Endometrial microvascular endothelial cells (primary cell): ENCODE measurements at regions not wholly inside any gene's neighbourhood (a gene's known extent, or its start where the extent isn't known, plus 50 kb on each side); places are given as distances from the start of the nearest gene placed in this dataset.

Experiments
- in situ Hi-C: cut with HindIII; loops from 2 replicates; pipeline ENCODE4 v1.10.0; 2017; ENCODE audit warnings: low sequenced_read_pairs, low pct_unique_long_range_greater_than_20kb; ENCODE audit errors: inconsistent ontology term

DNA sequence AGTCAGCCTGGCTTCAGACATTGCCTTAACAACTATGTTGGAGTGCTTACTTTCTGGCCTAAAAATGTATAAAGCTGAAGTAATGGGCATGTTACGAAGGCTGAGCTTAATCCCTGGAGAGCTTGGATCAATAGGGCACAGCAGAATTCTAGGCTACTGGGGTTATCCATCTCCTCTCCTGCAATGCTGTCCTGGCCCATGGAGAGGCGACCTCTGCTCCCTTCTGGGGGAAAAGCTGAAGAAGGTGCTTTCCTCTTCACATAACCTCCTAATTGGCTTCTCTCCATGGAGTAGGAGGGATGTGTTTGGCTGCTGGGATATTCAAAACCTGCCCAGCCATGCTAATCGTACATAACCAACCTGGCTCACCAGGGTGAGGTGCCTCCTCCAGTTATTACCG is 403.5 kb downstream of the DMRT2 start:
- in situ Hi-C loops, result no loop called here

DNA sequence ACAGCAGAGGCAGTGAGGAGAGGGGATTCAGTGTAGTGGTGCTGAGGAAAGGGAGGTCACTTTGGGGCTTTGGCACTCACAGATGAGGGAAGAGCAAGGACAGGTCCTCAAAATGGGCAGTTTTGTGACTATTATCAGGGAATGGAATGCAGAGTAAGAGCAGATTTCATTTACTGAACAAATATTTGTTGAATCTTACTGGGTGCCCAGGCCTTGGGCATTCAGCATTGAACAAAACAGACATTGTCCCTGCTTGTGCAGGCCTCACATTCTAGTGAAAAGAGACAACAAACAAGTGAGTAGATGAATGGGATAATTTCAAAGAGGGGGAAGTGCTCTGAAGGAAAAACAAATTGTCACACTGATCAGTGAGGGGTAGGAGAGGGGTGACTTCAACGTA is 404.1 kb downstream of the DMRT2 start:
- in situ Hi-C loops, result no loop called here

DNA sequence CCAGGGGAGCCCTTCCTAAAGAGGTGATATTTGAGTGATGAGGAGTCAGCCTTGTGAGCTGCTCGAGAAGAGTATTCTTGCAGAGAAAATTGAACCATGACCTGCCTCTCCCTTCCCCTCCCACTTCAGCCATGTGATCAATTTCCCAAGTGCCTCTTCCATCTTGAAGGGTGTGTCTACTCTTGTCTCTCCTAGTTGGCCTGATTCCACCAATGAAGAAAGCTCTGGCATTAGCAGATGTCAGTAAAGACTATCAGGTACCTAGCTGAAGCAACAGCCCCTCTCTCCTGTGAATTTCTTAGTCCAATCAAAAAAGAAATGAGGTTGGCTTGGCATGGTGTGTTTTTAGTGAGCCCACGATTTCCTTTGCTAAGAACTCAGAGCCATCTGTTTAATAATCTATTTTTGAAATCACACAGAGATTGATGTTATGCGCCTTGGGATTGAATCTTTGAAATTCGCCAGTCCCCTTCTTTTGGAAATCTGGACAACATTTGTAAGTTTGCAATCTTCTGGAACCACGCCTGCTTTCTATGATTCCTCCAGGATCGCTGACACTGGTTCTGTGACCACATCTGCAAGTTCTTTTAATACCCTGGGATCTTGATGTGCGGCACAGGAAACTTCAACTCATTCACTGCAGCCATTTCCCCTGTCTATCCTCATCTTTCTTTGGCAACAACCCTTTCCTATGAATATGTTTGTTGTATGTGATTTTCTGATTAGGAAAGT is 404.6 kb downstream of the DMRT2 start:
- in situ Hi-C loops, result no loop called here

DNA sequence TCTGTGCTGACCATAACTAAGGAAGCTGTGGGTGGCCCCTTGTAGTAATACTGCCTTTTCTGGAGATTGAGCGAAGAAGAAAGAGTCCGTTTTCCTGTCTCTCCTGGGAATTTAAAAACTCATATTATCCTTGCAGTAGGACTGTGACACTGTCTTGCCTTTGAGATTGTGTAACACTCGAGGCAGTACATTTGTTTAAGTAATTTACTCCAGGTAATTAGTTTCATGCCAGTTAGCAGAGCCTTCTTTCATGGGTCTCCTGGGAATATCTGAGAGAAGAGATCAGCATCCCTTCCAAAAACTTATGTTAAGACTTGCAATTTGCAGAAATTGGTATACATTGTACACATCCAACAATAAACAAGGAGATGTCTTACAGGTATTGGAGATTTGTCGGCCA is 405.6 kb downstream of the DMRT2 start:
- in situ Hi-C loops, result no loop called here

DNA sequence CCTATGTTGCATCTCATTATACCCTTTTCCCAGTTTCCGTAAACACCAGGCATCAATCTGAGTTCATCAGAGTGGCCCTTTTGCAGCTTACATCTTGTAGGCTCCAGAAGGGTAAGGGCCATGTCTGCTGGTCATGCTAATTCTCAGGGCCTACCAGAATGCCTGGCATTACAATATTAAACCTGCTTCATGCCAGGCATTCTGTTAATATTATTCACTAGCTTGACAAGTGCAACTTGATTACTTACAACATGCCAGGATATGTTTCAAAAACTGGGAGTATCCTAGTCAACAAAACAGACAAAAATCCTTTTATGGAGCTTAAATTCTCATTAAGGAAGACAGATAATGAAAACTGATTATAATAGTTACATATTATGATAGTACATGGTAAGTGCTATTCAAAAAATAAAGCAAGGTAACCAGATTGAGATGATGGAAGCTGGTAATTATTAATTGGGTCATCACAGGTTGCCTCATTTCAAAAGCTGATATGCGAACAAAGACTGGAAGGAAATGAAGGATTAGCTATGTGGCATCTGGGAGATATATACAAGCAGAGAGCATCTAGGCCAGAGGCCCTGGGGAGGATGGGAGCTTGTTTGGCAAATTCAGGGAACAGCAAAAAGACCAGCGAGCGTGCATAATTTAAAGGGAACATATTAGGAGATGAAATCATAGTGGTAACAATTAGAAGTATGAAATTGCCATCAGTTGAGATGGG is 406.3 kb downstream of the DMRT2 start:
- in situ Hi-C loops, result no loop called here

DNA sequence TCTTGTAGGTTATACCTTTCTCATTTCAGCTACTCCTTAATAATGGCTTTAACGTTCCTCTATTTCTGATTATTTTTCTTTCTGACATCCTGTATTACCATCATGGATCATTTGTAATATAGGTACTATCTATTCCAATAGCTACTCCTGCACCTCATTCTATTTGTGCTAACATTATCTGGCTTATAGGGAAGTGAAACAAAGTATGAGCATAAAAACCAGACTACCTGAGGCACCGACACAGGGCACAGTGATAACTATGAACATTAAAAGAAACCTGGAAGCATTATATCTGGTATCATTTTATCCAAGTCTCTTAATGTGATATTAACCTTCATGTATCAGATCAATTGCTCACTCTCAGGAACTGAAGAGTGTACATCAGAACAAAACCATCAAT is 407.3 kb downstream of the DMRT2 start:
- in situ Hi-C loops, result no loop called here

DNA sequence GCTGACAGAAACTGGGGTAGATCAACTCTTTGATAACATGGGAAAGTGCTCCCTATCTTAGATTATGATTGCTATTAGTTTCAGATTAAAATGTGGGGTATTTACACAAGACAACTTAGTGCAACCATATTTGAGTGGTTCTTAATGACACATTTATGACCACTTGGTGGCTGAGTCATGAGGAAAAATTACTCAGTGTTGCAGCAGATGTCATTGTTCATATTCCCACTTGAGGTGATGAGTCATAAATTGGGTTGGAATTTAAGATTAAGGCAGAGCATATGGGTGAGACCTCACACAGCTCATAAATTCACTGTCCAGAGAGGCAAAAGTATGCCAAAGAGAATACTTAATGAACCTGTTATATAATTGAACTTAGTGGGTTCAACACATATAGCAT is 408.3 kb downstream of the DMRT2 start:
- in situ Hi-C loops, result no loop called here

DNA sequence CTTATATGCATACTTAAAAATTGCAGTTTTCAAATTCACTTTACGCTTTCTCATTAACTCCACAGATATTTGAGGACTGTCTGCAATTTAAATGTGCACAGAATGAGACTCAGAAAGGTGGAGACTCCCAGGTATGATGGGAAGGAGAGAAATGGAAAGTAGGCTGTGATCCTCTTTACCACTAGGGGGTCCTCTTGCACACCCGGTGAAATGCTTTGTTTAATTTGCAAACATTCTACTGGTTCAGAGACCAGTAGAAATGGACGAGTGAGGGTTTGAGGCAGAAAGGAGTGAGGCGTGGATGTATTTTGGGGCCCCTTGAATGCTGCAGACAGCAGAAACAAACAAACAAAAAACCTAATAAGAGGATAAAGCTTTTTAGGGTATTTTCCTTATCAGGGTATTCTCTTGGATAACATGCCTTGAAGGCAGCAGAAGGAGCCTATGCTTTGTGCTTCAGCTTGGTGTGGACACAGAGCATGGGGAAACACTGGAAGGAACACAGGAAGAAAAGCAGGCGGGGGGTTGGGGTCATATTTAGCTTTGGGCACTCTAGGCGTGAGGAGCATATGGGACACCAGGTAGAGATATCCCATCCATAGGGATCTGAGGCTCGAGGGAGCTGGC is 410.1 kb downstream of the DMRT2 start:
- in situ Hi-C loops, result no loop called here

DNA sequence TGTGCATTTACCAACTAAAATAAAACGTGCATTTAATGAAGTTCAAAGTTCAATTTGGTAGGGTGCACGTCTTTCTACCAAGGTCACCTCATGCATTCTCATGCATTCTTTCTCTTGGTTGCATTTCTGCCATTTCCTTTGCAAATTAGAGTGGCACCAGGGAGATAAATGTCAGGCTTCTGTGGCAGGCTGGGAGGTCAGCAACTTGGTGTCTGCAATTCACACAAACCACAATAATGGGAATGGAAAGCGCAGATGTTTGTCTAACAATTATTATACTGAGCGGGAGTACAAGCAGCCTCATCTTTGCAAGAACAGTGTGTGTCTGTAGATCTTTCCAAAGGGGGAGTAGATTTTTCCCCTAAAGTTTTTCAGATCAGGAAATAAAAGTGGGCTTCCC is 411.7 kb downstream of the DMRT2 start:
- in situ Hi-C loops, result no loop called here

DNA sequence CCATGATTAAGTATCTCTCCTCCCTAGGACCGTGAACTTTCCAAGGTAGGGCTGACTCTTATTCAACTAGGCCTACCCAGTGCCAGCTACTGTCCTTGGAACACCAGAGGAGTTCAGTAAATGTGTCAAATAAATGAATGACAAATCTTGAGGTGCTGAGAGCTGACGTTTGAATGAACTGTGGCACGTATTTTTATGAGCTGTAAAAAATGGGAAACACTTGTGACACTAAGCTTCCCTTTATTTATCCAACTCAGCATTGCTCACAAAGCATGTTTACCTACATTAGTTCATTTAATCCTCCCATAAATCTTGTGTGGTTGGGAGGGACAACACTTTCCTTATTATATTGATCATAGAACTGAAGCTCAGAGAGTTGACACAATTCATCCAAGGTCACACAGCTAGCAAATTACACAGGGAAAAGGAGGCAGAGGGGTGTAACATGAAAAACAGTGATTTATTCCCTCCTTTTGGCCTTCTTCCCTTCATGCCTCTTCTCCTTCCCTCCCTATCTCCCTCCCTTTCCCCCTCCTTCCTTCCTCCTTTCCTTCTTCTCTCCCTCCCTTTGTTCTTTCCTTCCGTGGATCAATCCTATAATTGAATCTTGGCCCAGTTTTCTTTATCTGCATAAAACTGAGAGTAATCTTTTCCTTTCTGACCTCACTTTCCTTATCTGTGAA is 412.6 kb downstream of the DMRT2 start:
- in situ Hi-C loops, result no loop called here

DNA sequence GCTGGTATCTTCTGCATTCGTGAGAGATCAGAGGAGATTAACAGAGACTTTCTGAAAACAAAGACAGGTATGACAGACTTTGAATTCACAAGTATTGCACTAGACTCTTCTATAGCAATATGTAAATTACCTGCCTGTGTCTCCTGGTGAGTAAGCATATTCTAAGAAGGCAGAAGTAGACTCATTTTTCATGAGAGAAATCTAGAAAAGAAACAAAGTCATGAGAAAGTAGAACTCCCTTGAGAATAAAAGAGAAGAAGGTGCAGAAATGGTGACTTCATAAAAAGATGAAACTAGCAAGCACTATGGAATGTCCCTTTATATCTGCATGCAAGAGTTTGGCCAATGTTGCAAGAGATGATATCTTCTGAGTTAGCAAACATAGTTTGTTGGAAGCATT is 419.8 kb downstream of the DMRT2 start:
- in situ Hi-C loops, result no loop called here

DNA sequence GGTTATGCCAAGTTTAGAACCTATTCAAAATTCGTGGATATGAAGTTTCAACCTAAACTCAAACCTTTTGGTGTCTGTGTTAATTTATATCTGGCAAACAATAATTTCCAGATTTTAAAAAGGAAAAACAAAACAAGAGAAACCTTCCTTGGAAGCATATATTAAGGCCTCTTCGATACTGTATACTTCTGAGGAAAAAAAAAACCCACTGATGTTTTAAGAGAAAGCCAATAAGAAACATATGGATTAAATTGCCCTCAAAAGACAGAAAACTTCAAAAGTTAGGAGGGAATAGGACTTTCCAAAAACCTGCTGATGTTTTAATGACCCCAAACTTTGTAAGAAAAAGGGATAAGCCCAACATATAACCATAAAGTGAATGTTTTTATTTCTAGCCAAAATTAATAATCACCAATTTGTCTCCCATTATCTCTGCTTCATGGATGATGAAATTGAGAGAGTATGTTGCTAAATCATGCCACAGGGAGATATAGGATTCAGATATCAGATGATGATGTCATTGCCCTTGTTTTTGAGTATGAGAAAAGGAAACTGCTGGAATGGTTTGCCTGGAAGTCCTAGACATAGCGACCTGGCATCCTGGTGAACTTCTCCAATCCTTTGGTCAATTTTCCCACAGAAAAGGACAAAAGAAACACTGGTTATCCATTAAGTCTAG is 423.9 kb downstream of the DMRT2 start:
- in situ Hi-C loops, result no loop called here

DNA sequence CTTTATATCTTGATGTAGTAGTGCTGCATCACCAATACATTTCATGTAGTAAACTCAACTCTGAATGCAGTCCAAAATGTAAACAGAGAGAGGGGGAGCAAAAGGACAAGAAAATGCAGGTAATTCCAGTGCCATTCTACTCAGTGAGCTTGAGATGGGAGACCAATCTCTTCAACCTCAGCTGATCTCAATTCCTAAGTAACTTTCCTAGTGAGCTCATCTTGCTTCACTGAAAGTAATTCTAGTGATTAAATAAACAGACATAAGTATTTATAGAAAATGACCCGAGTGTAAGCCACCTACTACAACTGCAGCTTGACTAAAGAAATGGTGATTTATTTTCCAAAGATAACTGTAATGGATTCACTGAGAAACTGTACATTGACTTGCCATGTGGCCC is 424.5 kb downstream of the DMRT2 start:
- in situ Hi-C loops, result no loop called here

DNA sequence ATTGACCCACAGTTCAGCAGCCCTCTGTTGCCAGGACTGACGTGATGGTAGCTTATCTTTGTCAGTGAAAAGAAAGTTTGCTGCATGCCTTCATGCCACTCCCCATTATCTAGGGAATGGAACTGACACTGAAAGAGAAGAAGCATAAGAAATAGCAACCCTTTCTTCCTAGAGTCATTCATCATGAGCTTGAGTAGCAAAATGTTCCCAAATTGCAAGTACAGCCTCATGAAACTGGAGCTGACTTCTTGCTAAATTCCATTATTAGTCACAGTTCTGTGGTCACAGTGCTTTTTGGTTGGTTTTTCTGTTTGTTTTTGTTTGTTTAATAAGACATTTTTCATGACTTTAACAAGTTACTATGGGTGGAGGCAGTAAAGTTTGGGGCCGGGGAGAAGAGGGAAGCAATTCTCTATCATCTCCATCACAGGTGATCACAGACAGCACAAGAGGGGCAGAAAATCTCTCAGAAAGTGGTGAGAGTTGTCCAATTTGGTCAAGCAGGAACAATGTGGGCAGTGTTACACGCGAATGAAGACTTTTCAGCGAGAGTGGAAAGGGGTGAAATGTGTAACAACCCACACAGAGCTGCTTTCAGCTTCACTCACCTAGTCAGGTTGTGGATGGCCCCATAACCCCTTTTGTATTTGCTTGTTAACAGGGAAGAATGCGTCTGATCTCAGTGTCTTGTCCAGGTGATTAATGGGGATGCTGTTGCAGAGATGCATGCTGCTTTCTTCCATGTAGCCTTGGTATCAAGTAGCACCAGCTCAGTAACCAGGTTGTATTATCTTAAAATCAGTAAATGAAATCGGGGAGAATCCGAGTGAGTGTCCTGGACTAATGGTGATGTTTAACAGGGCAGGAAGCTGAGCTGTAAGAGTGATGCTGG is 440.4 kb downstream of the DMRT2 start:
- in situ Hi-C loops, result no loop called here

DNA sequence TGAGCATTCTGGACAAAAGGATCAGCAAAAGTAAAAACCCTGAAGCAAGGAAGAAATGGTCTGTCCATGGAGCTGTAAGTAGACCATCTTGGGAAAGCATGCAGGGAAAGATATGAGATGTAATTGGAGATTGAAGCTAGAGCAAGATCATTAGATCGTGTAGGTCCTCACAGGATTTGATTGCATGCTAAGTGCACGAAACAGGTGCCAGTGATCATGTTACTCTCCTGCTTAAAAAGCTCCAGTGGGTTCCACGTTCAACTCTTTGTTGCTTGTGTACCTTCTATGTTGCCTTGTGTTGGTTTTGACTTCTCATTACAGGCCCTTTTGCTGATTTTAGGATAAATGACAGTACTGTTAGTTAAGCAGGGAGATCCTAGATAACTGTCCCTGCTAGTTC is 442.0 kb downstream of the DMRT2 start:
- in situ Hi-C loops, result no loop called here

DNA sequence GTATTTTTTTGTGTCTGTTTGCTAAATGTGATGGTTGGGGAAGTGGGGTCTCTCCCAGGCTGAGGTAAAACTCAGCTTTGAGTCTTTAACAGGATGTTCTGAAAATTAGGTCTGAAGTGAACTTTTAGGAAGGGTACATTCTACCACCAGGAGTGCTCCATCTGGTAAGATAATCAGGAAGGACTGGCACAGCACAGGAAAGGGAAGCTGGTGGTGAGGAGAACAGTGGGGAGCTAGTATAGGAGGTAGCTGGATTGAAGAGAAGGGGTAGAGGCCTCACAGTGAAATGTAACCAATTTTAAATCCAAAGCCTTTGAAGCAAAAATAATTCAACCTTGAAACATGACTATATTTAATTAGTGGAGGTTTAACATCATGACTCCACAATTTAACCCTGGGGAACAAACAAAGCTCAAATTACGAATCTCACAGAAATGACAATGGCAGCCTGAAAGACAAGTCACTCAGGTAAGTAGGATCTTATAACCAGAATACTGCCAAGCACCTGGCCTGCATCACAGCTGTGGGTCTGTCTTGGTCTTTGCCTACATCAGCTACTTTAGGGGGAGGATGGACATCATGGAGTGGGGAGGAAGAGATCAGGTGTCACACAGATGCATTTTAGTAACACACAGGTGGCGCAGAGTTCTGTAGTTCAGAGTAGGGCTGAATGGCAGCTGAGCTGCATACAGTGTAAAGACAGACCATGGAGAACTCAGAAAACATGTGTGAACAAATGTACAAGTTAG is 445.3 kb downstream of the DMRT2 start:
- in situ Hi-C loops, result no loop called here

DNA sequence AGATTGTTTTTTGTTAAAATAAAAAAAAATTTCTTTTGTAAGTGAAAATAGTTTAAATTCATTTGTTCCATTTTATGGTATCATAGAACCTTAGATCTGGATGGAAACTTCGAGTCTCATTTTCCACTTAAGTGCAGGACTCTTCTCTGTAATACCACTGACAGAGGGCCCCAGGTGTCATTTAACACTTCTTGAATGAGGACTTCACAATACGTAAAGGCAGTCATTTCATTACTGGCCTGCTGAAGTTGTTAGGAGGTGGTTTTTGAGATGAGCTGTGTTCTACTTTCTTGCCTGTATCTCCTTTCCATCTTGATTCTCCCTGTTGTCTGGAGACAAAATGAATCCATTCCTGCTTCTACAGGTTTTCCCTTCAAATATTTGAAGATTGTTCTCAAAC is 455.3 kb downstream of the DMRT2 start:
- in situ Hi-C loops, result no loop called here

DNA sequence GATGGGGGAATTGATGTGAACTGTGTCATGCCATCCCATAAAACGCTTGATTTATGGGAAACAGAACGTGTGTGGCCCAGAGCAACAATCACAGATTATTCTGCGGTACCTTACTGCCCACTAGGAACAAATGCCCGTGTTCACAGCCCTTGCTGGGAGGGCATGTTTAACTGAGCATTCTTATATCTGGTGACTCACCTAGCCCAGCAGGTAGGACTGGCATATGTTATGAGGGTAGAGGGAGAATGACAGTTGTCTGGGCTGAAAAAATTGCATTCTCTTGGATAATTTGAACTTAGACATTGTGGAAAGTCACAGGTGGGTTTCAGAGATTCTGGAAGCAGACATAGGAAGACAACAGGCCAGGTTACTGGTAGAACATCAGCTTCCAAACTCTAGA is 460.6 kb downstream of the DMRT2 start:
- in situ Hi-C loops, result no loop called here
